Loucy (cell line): ENCODE measurements at regions not wholly inside any gene's neighbourhood (a gene's known extent, or its start where the extent isn't known, plus 50 kb on each side); places are given as distances from the start of the nearest gene placed in this dataset.

Experiments
- H2AFZ ChIP-seq: fragments of 200-600 bp; sonication (generic); 2 replicates; pipeline ENCODE4 v1.6.0; 2016; ENCODE audit warnings: antibody characterized with exemption, mild to moderate bottlenecking, low read length, moderate library complexity
- H3F3A ChIP-seq: fragments of 200-600 bp; 2 replicates; pipeline ENCODE4 v1.6.0; 2016; ENCODE audit warnings: antibody characterized with exemption, low read depth, mild to moderate bottlenecking
- H3K27me3 ChIP-seq: fragments of 200-600 bp; sonication (generic); 2 replicates; pipeline ENCODE4 v1.6.1; 2014; ENCODE audit warnings: low read length, mild to moderate bottlenecking; ENCODE audit not compliant: insufficient read depth, poor library complexity, severe bottlenecking
- H3K36me3 ChIP-seq: fragments of 200-600 bp; sonication (generic); 2 replicates; pipeline ENCODE4 v1.6.1; 2016; ENCODE audit warnings: low read length; ENCODE audit not compliant: insufficient read depth
- H3K4me1 ChIP-seq: fragments of 200-600 bp; sonication (generic); 2 replicates; pipeline ENCODE4 v1.5.1; 2014; ENCODE audit warnings: low read length, mild to moderate bottlenecking; ENCODE audit not compliant: insufficient read depth, poor library complexity, severe bottlenecking
- H3K4me2 ChIP-seq: fragments of 200-600 bp; sonication (generic); 2 replicates; pipeline ENCODE4 v1.6.0; 2014; ENCODE audit warnings: antibody characterized with exemption, low read length, low read depth, mild to moderate bottlenecking; ENCODE audit not compliant: poor library complexity, severe bottlenecking
- H3K4me3 ChIP-seq: fragments of 200-600 bp; sonication (generic); 2 replicates; pipeline ENCODE4 v1.5.1; 2014; ENCODE audit warnings: low read length, mild to moderate bottlenecking, mixed read lengths; ENCODE audit not compliant: poor library complexity, severe bottlenecking
- H3K79me2 ChIP-seq: fragments of 200-600 bp; sonication (generic); 2 replicates; pipeline ENCODE4 v1.6.1; 2014; ENCODE audit warnings: low read length; ENCODE audit not compliant: insufficient read depth
- H3K9ac ChIP-seq: fragments of 200-600 bp; sonication (generic); 2 replicates; pipeline ENCODE4 v1.6.0; 2014; ENCODE audit warnings: mild to moderate bottlenecking, low read depth, low read length, moderate library complexity; ENCODE audit not compliant: poor library complexity, severe bottlenecking
- H3K9me2 ChIP-seq: fragments of 200-600 bp; sonication (generic); replicated peaks from 2 replicates; pipeline ENCODE4 v1.6.1; 2016; ENCODE audit warnings: low read depth, low read length, mixed read lengths
- H3K9me3 ChIP-seq: fragments of 200-600 bp; sonication (generic); 2 replicates; pipeline ENCODE4 v1.6.1; 2014; ENCODE audit warnings: mild to moderate bottlenecking, antibody characterized with exemption, low read length, low read depth; ENCODE audit not compliant: insufficient read depth
- H4K20me1 ChIP-seq: fragments of 200-600 bp; sonication (generic); 2 replicates; pipeline ENCODE4 v1.6.0; 2014; ENCODE audit warnings: antibody characterized with exemption, low read length, mild to moderate bottlenecking; ENCODE audit not compliant: insufficient read depth, poor library complexity, severe bottlenecking
- CTCF ChIP-seq: fragments of 200-600 bp; sonication (generic); conservative IDR thresholded peaks from 2 replicates; pipeline ENCODE4 v1.5.1; 2014; ENCODE audit warnings: mild to moderate bottlenecking, antibody characterized with exemption, low read length
- EZH2phosphoT487 ChIP-seq: fragments of 200-600 bp; IDR thresholded peaks from 2 replicates; pipeline ENCODE4 v1.6.1; 2018; ENCODE audit warnings: antibody characterized with exemption, mild to moderate bottlenecking, moderate library complexity, borderline replicate concordance

- Histone ChIP-seq H3K9me2 (no peaks in the 10 kb centered on the region), H3F3A (no peaks in the 10 kb centered on the region), H3K9ac (no peak overlapping the region), H3K4me1 (no peaks in the 10 kb centered on the region), H3K4me2 (no peak overlapping the region), H3K9me3 (no peaks in the 10 kb centered on the region), H4K20me1 (no peaks in the 10 kb centered on the region), H3K79me2 (no peaks in the 10 kb centered on the region), H2AFZ (no peak overlapping the region), H3K36me3 (no peaks in the 10 kb centered on the region), H3K4me3 (no peak overlapping the region), H3K27me3 (no peaks in the 10 kb centered on the region)
- no peak for TF ChIP-seq EZH2phosphoT487
- TF ChIP-seq CTCF: no peak
Measured at GRCh38 chr6:106005954-106006353, 80.2 kb upstream of the PRDM1 start.

- TF ChIP-seq EZH2phosphoT487 (no peak), CTCF (no peak)
- H3K9me3 ChIP-seq: no peaks in the 10 kb centered on the region
- no peaks in the 10 kb centered on the region for H3F3A ChIP-seq
- H3K79me2 ChIP-seq: no peaks in the 10 kb centered on the region
- no peaks in the 10 kb centered on the region for H3K9me2 ChIP-seq
- no peak overlapping the region for H3K4me3 ChIP-seq
- H4K20me1 ChIP-seq: no peaks in the 10 kb centered on the region
- no peak overlapping the region for H3K4me2 ChIP-seq
- H3K27me3 ChIP-seq: no peaks in the 10 kb centered on the region
- H2AFZ ChIP-seq: no peak overlapping the region
- no peaks in the 10 kb centered on the region for H3K36me3 ChIP-seq
- H3K4me1 ChIP-seq: no peaks in the 10 kb centered on the region
- no peak overlapping the region for H3K9ac ChIP-seq
Measured at GRCh38 chr6:106005013-106005412, 81.1 kb upstream of the PRDM1 start.

- Histone ChIP-seq H3K9ac (no peak overlapping the region), H3F3A (no peaks in the 10 kb centered on the region), H3K4me1 (no peaks in the 10 kb centered on the region), H3K27me3 (no peaks in the 10 kb centered on the region), H3K9me2 (no peaks in the 10 kb centered on the region), H3K36me3 (no peaks in the 10 kb centered on the region), H3K79me2 (no peaks in the 10 kb centered on the region), H3K4me2 (no peak overlapping the region), H3K4me3 (no peak overlapping the region), H4K20me1 (no peaks in the 10 kb centered on the region), H3K9me3 (no peaks in the 10 kb centered on the region), H2AFZ (no peak overlapping the region)
- no peak for TF ChIP-seq CTCF
- no peak for TF ChIP-seq EZH2phosphoT487
Measured at GRCh38 chr6:106003268-106003987, 82.7 kb upstream of the PRDM1 start.
